Mesendoderm (in vitro differentiated cells): ENCODE measurements at regions not wholly inside any gene's neighbourhood (a gene's known extent, or its start where the extent isn't known, plus 50 kb on each side); places are given as distances from the start of the nearest gene placed in this dataset.

Experiments
- DNase-seq: peaks from one replicate; pipeline ENCODE4 v3.0.0; 2013
- H2AK5ac ChIP-seq: 2 replicates; pipeline ENCODE4 v1.6.1; 2013; ENCODE audit warnings: low read length, inconsistent platforms
- H2BK120ac ChIP-seq: 2 replicates; pipeline ENCODE4 v1.6.1; 2013; ENCODE audit warnings: low read depth, mild to moderate bottlenecking, low read length, moderate library complexity, mixed read lengths
- H2BK15ac ChIP-seq: replicated peaks from 2 replicates; pipeline ENCODE4 v1.6.1; 2013; ENCODE audit warnings: low read depth, mild to moderate bottlenecking, moderate library complexity
- H2BK5ac ChIP-seq: 2 replicates; pipeline ENCODE4 v1.6.1; 2013; ENCODE audit warnings: low read length, inconsistent platforms
- H3K18ac ChIP-seq: 2 replicates; pipeline ENCODE4 v1.6.1; 2013; ENCODE audit warnings: mild to moderate bottlenecking, low read length, mixed read lengths
- H3K23ac ChIP-seq: one replicate; pipeline ENCODE4 v1.6.1; 2013; ENCODE audit warnings: low read length
- H3K27ac ChIP-seq: 2 replicates; pipeline ENCODE4 v1.5.1; 2013; ENCODE audit warnings: low read depth, mild to moderate bottlenecking, inconsistent platforms, low read length, moderate library complexity
- H3K27me3 ChIP-seq: 2 replicates; pipeline ENCODE4 v1.6.1; 2013; ENCODE audit warnings: low read length, control low read depth, mild to moderate bottlenecking, inconsistent platforms; ENCODE audit not compliant: insufficient read depth, poor library complexity
- H3K36me3 ChIP-seq: 2 replicates; pipeline ENCODE4 v1.6.1; 2013; ENCODE audit warnings: low read length, inconsistent platforms; ENCODE audit not compliant: control insufficient read depth, insufficient read depth
- H3K4ac ChIP-seq: one replicate; pipeline ENCODE4 v1.6.1; 2013; ENCODE audit warnings: low read depth, mild to moderate bottlenecking, low read length, moderate library complexity
- H3K4me1 ChIP-seq: 2 replicates; pipeline ENCODE4 v1.6.1; 2013; ENCODE audit warnings: low read depth, low read length, inconsistent platforms; ENCODE audit not compliant: control insufficient read depth
- H3K4me2 ChIP-seq: 2 replicates; pipeline ENCODE4 v1.6.1; 2013; ENCODE audit warnings: low read length
- H3K4me3 ChIP-seq: 2 replicates; pipeline ENCODE4 v1.5.1; 2013; ENCODE audit warnings: mild to moderate bottlenecking, low read length
- H3K56ac ChIP-seq: one replicate; pipeline ENCODE4 v1.6.1; 2013; ENCODE audit warnings: low read length
- H3K79me1 ChIP-seq: 2 replicates; pipeline ENCODE4 v1.6.1; 2013; ENCODE audit warnings: low read length, inconsistent platforms
- H3K79me2 ChIP-seq: 2 replicates; pipeline ENCODE4 v1.6.1; 2013; ENCODE audit warnings: mild to moderate bottlenecking, low read length; ENCODE audit not compliant: control insufficient read depth, insufficient read depth
- H3K9ac ChIP-seq: 2 replicates; pipeline ENCODE4 v1.6.1; 2013; ENCODE audit warnings: low read length, inconsistent platforms
- H4K5ac ChIP-seq: one replicate; pipeline ENCODE4 v1.6.1; 2013; ENCODE audit warnings: low read length
- H4K8ac ChIP-seq: one replicate; pipeline ENCODE4 v1.6.1; 2013; ENCODE audit warnings: low read depth, mild to moderate bottlenecking, control low read depth, low read length, moderate library complexity
- WGBS: extraction: QIAGEN DNeasy Blood & Tissue Kit; methylation state at CpG from one replicate; pipeline ENCODE4 v1.1.7; 2013; ENCODE audit warnings: low lambda C conversion rate, missing lambda C conversion rate; ENCODE audit not compliant: insufficient coverage; ENCODE audit errors: extremely low coverage; 5-methylcytosine and 5-hydroxymethylcytosine counted together

DNA sequence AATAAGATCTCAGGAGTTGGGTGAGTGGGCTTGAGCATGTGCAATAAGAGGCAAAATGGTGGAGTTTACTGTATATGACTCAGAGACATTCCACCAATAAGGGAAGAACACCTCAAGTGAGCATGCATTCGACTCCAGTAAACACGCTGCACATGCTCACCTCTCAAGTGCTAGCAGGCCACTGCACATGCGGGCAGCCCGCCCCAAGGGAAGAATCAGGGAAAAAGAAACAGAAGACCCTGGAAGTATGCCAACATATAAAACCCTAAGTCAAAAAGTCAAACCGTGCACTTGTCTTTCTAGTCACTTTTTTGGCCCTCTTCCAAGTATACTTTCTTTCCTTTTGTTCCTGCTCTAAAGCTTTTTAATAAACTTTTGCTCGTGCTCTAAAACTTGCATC is 245.3 kb upstream of the RASA1 start:
- no peak for DNase-seq
- WGBS: no CpG with 5 or more reads among the region's 6 CpGs
- H3K79me1 ChIP-seq: no peaks in the 10 kb centered on the region
- H2BK15ac ChIP-seq: no peak overlapping the region
- no peak overlapping the region for H2BK5ac ChIP-seq
- no peaks in the 10 kb centered on the region for H3K27me3 ChIP-seq
- H3K4ac ChIP-seq: no peak overlapping the region
- H3K36me3 ChIP-seq: no peaks in the 10 kb centered on the region
- no peak overlapping the region for H2AK5ac ChIP-seq
- no peak overlapping the region for H3K9ac ChIP-seq
- no peaks in the 10 kb centered on the region for H3K79me2 ChIP-seq
- H4K5ac ChIP-seq: no peak overlapping the region
- no peak overlapping the region for H4K8ac ChIP-seq
- H3K56ac ChIP-seq: no peak overlapping the region
- H3K23ac ChIP-seq: no peak overlapping the region
- no peak overlapping the region for H3K4me2 ChIP-seq
- no peak overlapping the region for H3K4me3 ChIP-seq
- no peak overlapping the region for H2BK120ac ChIP-seq
- H3K18ac ChIP-seq: no peak overlapping the region
- H3K4me1 ChIP-seq: peaks cover 3% of the 10 kb centered on the region
- no peak overlapping the region for H3K27ac ChIP-seq

DNA sequence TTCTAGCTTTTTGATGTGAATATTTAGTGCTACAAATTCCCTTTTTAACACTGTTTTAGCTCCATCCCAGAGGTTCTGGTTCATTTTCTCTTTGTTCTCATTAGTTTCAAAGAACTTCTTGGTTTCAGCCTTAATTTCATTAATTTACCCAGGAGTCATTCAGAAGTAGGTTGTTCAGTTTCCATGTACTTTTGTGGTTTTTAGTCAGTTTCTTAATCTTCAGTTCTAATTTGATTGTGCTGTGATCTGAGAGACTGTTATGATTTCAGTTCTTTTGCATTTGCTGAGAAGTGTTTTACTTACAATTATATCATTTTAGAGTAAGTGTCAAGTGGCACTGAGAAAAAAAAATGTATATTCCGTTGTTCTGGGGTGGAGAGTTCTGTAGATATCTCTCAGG is 240.1 kb upstream of the RASA1 start:
- no peak overlapping the region for H2BK120ac ChIP-seq
- H3K18ac ChIP-seq: no peak overlapping the region
- no peak overlapping the region for H3K9ac ChIP-seq
- no peak overlapping the region for H3K23ac ChIP-seq
- H3K4me3 ChIP-seq: no peak overlapping the region
- H3K56ac ChIP-seq: no peak overlapping the region
- H3K4ac ChIP-seq: no peak overlapping the region
- no peaks in the 10 kb centered on the region for H3K4me1 ChIP-seq
- no peak overlapping the region for H4K8ac ChIP-seq
- DNase-seq: no peak
- H2BK15ac ChIP-seq: no peak overlapping the region
- no peaks in the 10 kb centered on the region for H3K27me3 ChIP-seq
- WGBS: no CpG with 5 or more reads among the region's 1 CpG
- no peak overlapping the region for H3K27ac ChIP-seq
- no peak overlapping the region for H4K5ac ChIP-seq
- H3K79me2 ChIP-seq: no peaks in the 10 kb centered on the region
- no peak overlapping the region for H2BK5ac ChIP-seq
- H3K79me1 ChIP-seq: no peaks in the 10 kb centered on the region
- H3K4me2 ChIP-seq: no peak overlapping the region
- no peak overlapping the region for H2AK5ac ChIP-seq
- no peaks in the 10 kb centered on the region for H3K36me3 ChIP-seq

DNA sequence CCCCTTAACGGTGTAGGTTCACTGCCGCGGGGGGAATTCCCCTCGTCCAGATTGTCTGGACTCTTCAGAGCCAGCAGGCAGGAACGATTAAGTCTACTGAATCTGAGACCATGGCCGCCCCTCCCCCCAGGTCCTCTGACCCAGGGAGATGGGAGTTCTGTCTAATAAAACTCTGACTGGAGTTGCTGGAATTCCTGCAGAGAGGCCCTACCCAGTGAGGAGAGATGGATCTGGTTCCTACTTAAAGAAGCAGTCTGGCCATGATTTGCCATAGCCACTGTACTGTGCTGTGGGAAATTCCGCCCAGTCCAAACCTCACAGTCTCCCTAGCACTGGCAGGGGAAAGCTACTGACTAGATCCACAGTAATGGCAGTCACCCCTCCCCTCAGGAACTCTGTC is 237.7 kb upstream of the RASA1 start:
- Histone ChIP-seq H3K56ac (no peak overlapping the region), H3K23ac (no peak overlapping the region), H3K4me1 (no peaks in the 10 kb centered on the region), H3K9ac (no peak overlapping the region), H3K79me1 (no peaks in the 10 kb centered on the region), H4K8ac (no peak overlapping the region), H3K4me3 (no peak overlapping the region), H3K4ac (no peak overlapping the region), H3K36me3 (no peaks in the 10 kb centered on the region), H2AK5ac (no peak overlapping the region), H3K27ac (no peak overlapping the region), H3K27me3 (no peaks in the 10 kb centered on the region), H2BK15ac (no peak overlapping the region), H3K79me2 (no peaks in the 10 kb centered on the region), H2BK5ac (no peak overlapping the region), H2BK120ac (no peak overlapping the region), H3K4me2 (no peak overlapping the region), H4K5ac (no peak overlapping the region), H3K18ac (no peak overlapping the region)
- no CpG with 5 or more reads among the region's 7 CpGs for WGBS
- DNase-seq: no peak

DNA sequence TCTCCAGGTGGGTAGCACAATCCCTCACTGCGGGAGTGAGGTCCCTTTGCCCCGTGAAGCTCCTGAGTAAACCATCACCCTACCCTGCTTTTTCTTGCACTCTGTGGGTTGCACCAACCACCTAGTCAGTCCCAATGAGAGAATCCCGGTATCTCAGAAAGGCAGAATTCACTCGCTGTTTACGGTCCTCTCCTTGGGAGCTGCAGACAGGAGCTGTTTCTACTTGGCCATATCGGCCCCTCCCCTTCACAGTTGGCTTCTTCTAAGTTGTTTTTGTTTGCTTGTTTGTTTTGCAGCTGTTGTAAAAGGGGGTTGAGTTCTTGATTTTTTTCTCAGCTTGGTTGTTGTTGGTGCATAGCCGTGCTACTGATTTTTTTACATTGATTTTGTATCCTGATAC is 237.0 kb upstream of the RASA1 start:
- H3K79me2 ChIP-seq: no peaks in the 10 kb centered on the region
- H3K4me2 ChIP-seq: no peak overlapping the region
- no peak overlapping the region for H2BK5ac ChIP-seq
- no peak overlapping the region for H3K9ac ChIP-seq
- H3K18ac ChIP-seq: no peak overlapping the region
- H3K23ac ChIP-seq: no peak overlapping the region
- no peak overlapping the region for H3K56ac ChIP-seq
- H3K79me1 ChIP-seq: no peaks in the 10 kb centered on the region
- H3K4me3 ChIP-seq: no peak overlapping the region
- H4K8ac ChIP-seq: no peak overlapping the region
- no peak overlapping the region for H2BK15ac ChIP-seq
- no peaks in the 10 kb centered on the region for H3K4me1 ChIP-seq
- DNase-seq: no peak
- no peak overlapping the region for H2BK120ac ChIP-seq
- no peaks in the 10 kb centered on the region for H3K27me3 ChIP-seq
- no peak overlapping the region for H2AK5ac ChIP-seq
- no CpG with 5 or more reads among the region's 7 CpGs for WGBS
- no peak overlapping the region for H3K27ac ChIP-seq
- no peak overlapping the region for H3K4ac ChIP-seq
- no peaks in the 10 kb centered on the region for H3K36me3 ChIP-seq
- H4K5ac ChIP-seq: no peak overlapping the region

DNA sequence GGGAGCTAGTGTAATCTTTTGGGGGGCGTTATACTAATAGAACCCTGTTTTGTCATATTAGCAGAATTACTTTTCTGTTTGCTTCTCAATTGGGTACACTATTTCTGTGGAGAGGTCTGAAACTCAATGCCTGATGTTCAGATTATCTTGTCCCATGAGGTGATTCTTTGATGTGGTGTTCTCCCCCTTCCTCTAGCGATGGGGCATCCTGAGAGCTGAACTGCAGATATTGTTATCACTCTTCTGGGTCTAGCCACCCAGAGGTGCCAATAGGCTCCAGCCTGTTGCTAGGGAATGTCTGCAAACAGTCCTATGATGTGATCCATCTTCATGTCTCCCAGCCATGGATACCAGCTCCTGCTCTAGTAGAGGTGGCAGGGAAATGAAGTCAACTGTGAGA is 233.1 kb upstream of the RASA1 start:
- H3K18ac ChIP-seq: no peak overlapping the region
- H3K4me1 ChIP-seq: no peaks in the 10 kb centered on the region
- H3K23ac ChIP-seq: no peak overlapping the region
- H2BK120ac ChIP-seq: no peak overlapping the region
- no peak overlapping the region for H3K4me3 ChIP-seq
- no peak overlapping the region for H2BK15ac ChIP-seq
- no peak overlapping the region for H2AK5ac ChIP-seq
- H3K79me2 ChIP-seq: no peaks in the 10 kb centered on the region
- H3K9ac ChIP-seq: no peak overlapping the region
- H3K56ac ChIP-seq: no peak overlapping the region
- H2BK5ac ChIP-seq: no peak overlapping the region
- no peak overlapping the region for H4K8ac ChIP-seq
- no peak overlapping the region for H3K4ac ChIP-seq
- H3K79me1 ChIP-seq: no peaks in the 10 kb centered on the region
- H3K27ac ChIP-seq: no peak overlapping the region
- H4K5ac ChIP-seq: no peak overlapping the region
- peak; percentile 16 for DNase-seq
- WGBS: no CpG with 5 or more reads among the region's 2 CpGs
- no peaks in the 10 kb centered on the region for H3K36me3 ChIP-seq
- no peak overlapping the region for H3K4me2 ChIP-seq
- no peaks in the 10 kb centered on the region for H3K27me3 ChIP-seq

DNA sequence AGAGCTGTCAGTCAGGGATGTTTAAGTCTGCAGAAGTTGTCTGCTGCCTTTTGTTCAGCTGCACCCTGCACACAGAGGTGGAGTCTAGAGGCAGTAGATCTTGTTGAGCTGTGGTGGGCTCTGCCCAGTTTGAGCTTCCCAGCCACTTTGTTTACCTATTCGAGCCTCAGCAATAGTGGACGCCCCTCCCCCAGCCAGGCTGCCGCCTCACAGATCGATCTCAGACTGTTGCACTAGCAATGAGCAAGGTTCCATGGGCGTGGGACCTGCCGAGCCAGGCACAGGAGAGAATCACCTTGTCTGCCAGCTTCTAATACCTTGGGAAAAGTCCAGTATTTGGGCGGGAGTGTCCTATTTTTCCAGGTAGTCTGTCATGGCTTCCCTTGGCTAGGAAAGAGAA is 225.1 kb upstream of the RASA1 start:
- Histone ChIP-seq H4K8ac (no peak overlapping the region), H3K4ac (no peak overlapping the region), H2AK5ac (no peak overlapping the region), H3K79me2 (no peaks in the 10 kb centered on the region), H3K9ac (no peak overlapping the region), H3K23ac (no peak overlapping the region), H2BK5ac (no peak overlapping the region), H3K4me3 (no peak overlapping the region), H3K4me1 (no peaks in the 10 kb centered on the region), H3K27me3 (no peaks in the 10 kb centered on the region), H2BK120ac (no peak overlapping the region), H3K36me3 (no peaks in the 10 kb centered on the region), H3K27ac (no peak overlapping the region), H2BK15ac (no peak overlapping the region), H3K79me1 (no peaks in the 10 kb centered on the region), H3K4me2 (no peak overlapping the region), H3K56ac (no peak overlapping the region), H4K5ac (no peak overlapping the region), H3K18ac (no peak overlapping the region)
- WGBS: no CpG with 5 or more reads among the region's 7 CpGs
- DNase-seq: no peak
